PC-3 (cell line): ENCODE measurements at regions not wholly inside any gene's neighbourhood (a gene's known extent, or its start where the extent isn't known, plus 50 kb on each side); places are given as distances from the start of the nearest gene placed in this dataset.

Experiments used
- EZH2 ChIP-seq: fragments of 300-600 bp; sonication (generic); IDR thresholded peaks from one replicate; pipeline ENCODE4 v1.6.1; 2017; ENCODE audit warnings: antibody characterized with exemption, mild to moderate bottlenecking, low read length; ENCODE audit not compliant: unreplicated experiment
- TF ChIP-seq, protein P1 (sequence below): fragments of 300-600 bp; sonication (generic); conservative IDR thresholded peaks from 2 replicates; pipeline ENCODE4 v1.5.1; 2017; ENCODE audit warnings: antibody characterized with exemption, low read depth, mild to moderate bottlenecking, low read length

DNA sequence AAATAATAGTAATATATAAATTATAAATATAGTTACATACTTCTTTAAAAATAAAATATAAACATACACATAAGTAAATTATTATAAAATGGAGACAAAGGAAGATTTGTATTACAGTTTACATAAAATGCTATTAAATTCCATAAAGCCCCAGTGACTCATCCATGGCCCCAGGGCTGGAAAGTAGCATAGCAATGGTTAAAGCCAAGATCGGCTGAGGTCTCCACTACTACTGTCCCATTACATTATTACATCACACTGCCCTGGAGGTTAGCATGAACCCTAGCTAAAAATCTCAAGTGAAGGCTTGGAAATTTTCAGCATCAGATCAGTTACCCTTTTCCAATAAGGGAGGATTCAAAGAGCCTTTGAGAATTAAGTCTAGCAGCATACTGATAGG lies 936.2 kb downstream of the DSC3 start:
- TF ChIP-seq EZH2 = no peak
- TF ChIP-seq, protein P1, sequence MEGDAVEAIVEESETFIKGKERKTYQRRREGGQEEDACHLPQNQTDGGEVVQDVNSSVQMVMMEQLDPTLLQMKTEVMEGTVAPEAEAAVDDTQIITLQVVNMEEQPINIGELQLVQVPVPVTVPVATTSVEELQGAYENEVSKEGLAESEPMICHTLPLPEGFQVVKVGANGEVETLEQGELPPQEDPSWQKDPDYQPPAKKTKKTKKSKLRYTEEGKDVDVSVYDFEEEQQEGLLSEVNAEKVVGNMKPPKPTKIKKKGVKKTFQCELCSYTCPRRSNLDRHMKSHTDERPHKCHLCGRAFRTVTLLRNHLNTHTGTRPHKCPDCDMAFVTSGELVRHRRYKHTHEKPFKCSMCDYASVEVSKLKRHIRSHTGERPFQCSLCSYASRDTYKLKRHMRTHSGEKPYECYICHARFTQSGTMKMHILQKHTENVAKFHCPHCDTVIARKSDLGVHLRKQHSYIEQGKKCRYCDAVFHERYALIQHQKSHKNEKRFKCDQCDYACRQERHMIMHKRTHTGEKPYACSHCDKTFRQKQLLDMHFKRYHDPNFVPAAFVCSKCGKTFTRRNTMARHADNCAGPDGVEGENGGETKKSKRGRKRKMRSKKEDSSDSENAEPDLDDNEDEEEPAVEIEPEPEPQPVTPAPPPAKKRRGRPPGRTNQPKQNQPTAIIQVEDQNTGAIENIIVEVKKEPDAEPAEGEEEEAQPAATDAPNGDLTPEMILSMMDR = no peak
